Natural killer cell treated with Interleukin-12 subunit alpha and Interleukin-12 subunit beta and Interleukin-15 and Interleukin-18, amount 100 ng/mL, for 72 hours (primary cell): ENCODE measurements at regions not wholly inside any gene's neighbourhood (a gene's known extent, or its start where the extent isn't known, plus 50 kb on each side); places are given as distances from the start of the nearest gene placed in this dataset.
"Not testable (repeated sequence)": the region's sequence is repeated elsewhere in the genome, so short reads cannot be mapped to it uniquely, and the experiment has no call there.

Source experiments
- ATAC-seq, 2 donors: fragments of 150-1000 bp; cut with Tn5 transposase in 1 of 2; sonication (Bioruptor Pico), chemical (Tn5 transposase) in 1 of 2; 2 replicates each; pipeline ENCODE4 v1.10.0; 2021
- DNase-seq: peaks from one replicate; pipeline ENCODE4 v3.0.0; 2022; ENCODE audit warnings: low spot score
- H3K27ac Mint-ChIP-seq, 2 donors: 1 replicate in 1 of 2; 2 replicates in 1 of 2; pipeline ENCODE4 v1.8.0; 2022; ENCODE audit warnings: mixed read lengths in 2 of 2, mild to moderate bottlenecking in 1 of 2, moderate library complexity in 1 of 2
- H3K27me3 Mint-ChIP-seq, 2 donors: 1 replicate in 1 of 2; 2 replicates in 1 of 2; pipeline ENCODE4 v1.8.0; 2022; ENCODE audit warnings: mixed read lengths in 2 of 2
- H3K36me3 Mint-ChIP-seq: one replicate; pipeline ENCODE4 v1.8.0; 2022; ENCODE audit warnings: mixed read lengths
- H3K4me1 Mint-ChIP-seq, 2 donors: 1 replicate in 1 of 2; 2 replicates in 1 of 2; pipeline ENCODE4 v1.8.0; 2022; ENCODE audit warnings: low read depth in 2 of 2, mixed read lengths in 2 of 2, mild to moderate bottlenecking in 1 of 2
- H3K4me3 Mint-ChIP-seq: one replicate; pipeline ENCODE4 v1.8.0; 2022; ENCODE audit warnings: mixed read lengths
- H3K9me3 Mint-ChIP-seq: 2 replicates; pipeline ENCODE4 v1.8.0; 2022; ENCODE audit warnings: mixed read lengths

GRCh38 chr4:67412153-67412712 is 133.1 kb downstream of the CENPC start:
- peaks cover 22% of the 10 kb centered on the region for H3K9me3 Mint-ChIP-seq
- not testable (repeated sequence) for H3K27ac Mint-ChIP-seq, H3K4me3 Mint-ChIP-seq, H3K4me1 Mint-ChIP-seq, DNase-seq, ATAC-seq
- H3K36me3 Mint-ChIP-seq, result peaks cover 18% of the 10 kb centered on the region
- H3K27me3 Mint-ChIP-seq, result peaks cover 2 to 24% of the 10 kb centered on the region in 2 donors

GRCh38 chr4:67403342-67403741 is 142.0 kb downstream of the CENPC start:
- no peak for ATAC-seq
- no peaks in the 10 kb centered on the region for H3K4me1 Mint-ChIP-seq
- no peak for DNase-seq
- H3K36me3 Mint-ChIP-seq, result no peaks in the 10 kb centered on the region
- H3K27ac Mint-ChIP-seq, result no peak overlapping the region
- no peaks in the 10 kb centered on the region for H3K27me3 Mint-ChIP-seq
- no peak overlapping the region for H3K4me3 Mint-ChIP-seq
- peaks cover 7% of the 10 kb centered on the region for H3K9me3 Mint-ChIP-seq

GRCh38 chr4:67401902-67402301 is 143.4 kb downstream of the CENPC start:
- Mint-ChIP-seq H3K9me3 (peaks cover 3% of the 10 kb centered on the region), H3K27me3 (no peaks in the 10 kb centered on the region)

GRCh38 chr4:67397931-67398330 is 147.4 kb downstream of the CENPC start:
- H3K36me3 Mint-ChIP-seq, result no peaks in the 10 kb centered on the region
- no peak overlapping the region for H3K4me3 Mint-ChIP-seq
- DNase-seq, result no peak
- no peaks in the 10 kb centered on the region for H3K9me3 Mint-ChIP-seq
- no peak overlapping the region for H3K27ac Mint-ChIP-seq
- no peak for ATAC-seq
- H3K4me1 Mint-ChIP-seq, result no peaks in the 10 kb centered on the region
- peaks cover 0 to 11% of the 10 kb centered on the region in 2 donors for H3K27me3 Mint-ChIP-seq

More at GRCh38 chr4:67401902-67402301, 143.4 kb downstream of the CENPC start:
- DNase-seq, result no peak
- Mint-ChIP-seq H3K4me1 (no peaks in the 10 kb centered on the region), H3K36me3 (no peaks in the 10 kb centered on the region), H3K27ac (no peak overlapping the region), H3K4me3 (no peak overlapping the region)
- ATAC-seq, result no peak

GRCh38 chr4:67397031-67397430 is 148.3 kb downstream of the CENPC start:
- H3K27ac Mint-ChIP-seq, result no peak overlapping the region
- no peak for ATAC-seq
- no peaks in the 10 kb centered on the region for H3K4me1 Mint-ChIP-seq
- no peaks in the 10 kb centered on the region for H3K36me3 Mint-ChIP-seq
- no peak overlapping the region for H3K4me3 Mint-ChIP-seq
- peaks cover 0 to 11% of the 10 kb centered on the region in 2 donors for H3K27me3 Mint-ChIP-seq
- DNase-seq, result no peak
- no peaks in the 10 kb centered on the region for H3K9me3 Mint-ChIP-seq

GRCh38 chr4:67396008-67396407 is 149.3 kb downstream of the CENPC start:
- Mint-ChIP-seq H3K27ac (no peak overlapping the region), H3K27me3 (peaks cover 5 to 18% of the 10 kb centered on the region in 2 donors), H3K9me3 (no peaks in the 10 kb centered on the region), H3K36me3 (no peaks in the 10 kb centered on the region), H3K4me3 (no peak overlapping the region), H3K4me1 (no peaks in the 10 kb centered on the region)
- DNase-seq (no peak), ATAC-seq (no peak)

- DNase-seq, result no peak
- ATAC-seq, result no peak
- no peaks in the 10 kb centered on the region for H3K4me1 Mint-ChIP-seq
Observed at GRCh38 chr4:67394879-67395278, 150.4 kb downstream of the CENPC start.

GRCh38 chr4:67393699-67394281 is 151.5 kb downstream of the CENPC start:
- no peak overlapping the region for H3K27ac Mint-ChIP-seq
- H3K9me3 Mint-ChIP-seq, result no peaks in the 10 kb centered on the region
- peaks cover 5 to 23% of the 10 kb centered on the region in 2 donors for H3K27me3 Mint-ChIP-seq
- no peaks in the 10 kb centered on the region for H3K4me1 Mint-ChIP-seq
- H3K36me3 Mint-ChIP-seq, result no peaks in the 10 kb centered on the region
- DNase-seq (no peak), ATAC-seq (no peak)
- no peak overlapping the region for H3K4me3 Mint-ChIP-seq

More at GRCh38 chr4:67394879-67395278, 150.4 kb downstream of the CENPC start:
- H3K27me3 Mint-ChIP-seq, result peaks cover 5 to 18% of the 10 kb centered on the region in 2 donors
- no peak overlapping the region for H3K4me3 Mint-ChIP-seq
- H3K9me3 Mint-ChIP-seq, result no peaks in the 10 kb centered on the region
- no peak overlapping the region for H3K27ac Mint-ChIP-seq
- no peaks in the 10 kb centered on the region for H3K36me3 Mint-ChIP-seq

GRCh38 chr4:67393007-67393406 is 152.3 kb downstream of the CENPC start:
- DNase-seq, result no peak
- H3K36me3 Mint-ChIP-seq, result no peaks in the 10 kb centered on the region
- no peaks in the 10 kb centered on the region for H3K9me3 Mint-ChIP-seq
- no peak for ATAC-seq
- H3K27me3 Mint-ChIP-seq, result peaks cover 5 to 23% of the 10 kb centered on the region in 2 donors
- H3K27ac Mint-ChIP-seq, result no peak overlapping the region
- no peak overlapping the region for H3K4me3 Mint-ChIP-seq
- no peaks in the 10 kb centered on the region for H3K4me1 Mint-ChIP-seq

GRCh38 chr4:67381406-67381804 is 163.9 kb downstream of the CENPC start:
- not testable (repeated sequence) for DNase-seq, H3K4me1 Mint-ChIP-seq, H3K27ac Mint-ChIP-seq, H3K27me3 Mint-ChIP-seq, H3K9me3 Mint-ChIP-seq, H3K36me3 Mint-ChIP-seq, ATAC-seq, H3K4me3 Mint-ChIP-seq

- H3K27ac Mint-ChIP-seq, H3K4me3 Mint-ChIP-seq, H3K9me3 Mint-ChIP-seq, H3K36me3 Mint-ChIP-seq, DNase-seq, ATAC-seq, H3K4me1 Mint-ChIP-seq: not testable (repeated sequence)
- peaks cover 2 to 11% of the 10 kb centered on the region in 2 donors for H3K27me3 Mint-ChIP-seq
Observed at GRCh38 chr4:67380702-67381405, 164.4 kb downstream of the CENPC start.

- no peak for ATAC-seq
- Mint-ChIP-seq H3K4me1 (no peaks in the 10 kb centered on the region), H3K27me3 (peaks cover 2 to 18% of the 10 kb centered on the region in 2 donors), H3K27ac (no peak overlapping the region), H3K9me3 (peaks cover 10% of the 10 kb centered on the region), H3K36me3 (no peaks in the 10 kb centered on the region), H3K4me3 (no peak overlapping the region)
- no peak for DNase-seq
Observed at GRCh38 chr4:67380154-67380553, 165.1 kb downstream of the CENPC start.

- Mint-ChIP-seq H3K4me1 (no peaks in the 10 kb centered on the region), H3K27ac (no peak overlapping the region)
- no peak for ATAC-seq
Observed at GRCh38 chr4:67375291-67375690, 170.0 kb downstream of the CENPC start.

GRCh38 chr4:67371615-67372014 is 173.7 kb downstream of the CENPC start:
- H3K4me3 Mint-ChIP-seq, result no peak overlapping the region
- no peaks in the 10 kb centered on the region for H3K4me1 Mint-ChIP-seq
- H3K9me3 Mint-ChIP-seq, result peaks cover 7% of the 10 kb centered on the region
- ATAC-seq, result no peak
- no peaks in the 10 kb centered on the region for H3K36me3 Mint-ChIP-seq
- H3K27ac Mint-ChIP-seq, result no peak overlapping the region
- H3K27me3 Mint-ChIP-seq, result peaks cover 11 to 33% of the 10 kb centered on the region in 2 donors
- DNase-seq, result no peak

More at GRCh38 chr4:67375291-67375690, 170.0 kb downstream of the CENPC start:
- no peak for DNase-seq
- H3K36me3 Mint-ChIP-seq, result no peaks in the 10 kb centered on the region
- H3K4me3 Mint-ChIP-seq, result no peak overlapping the region
- peaks cover 8 to 27% of the 10 kb centered on the region in 2 donors for H3K27me3 Mint-ChIP-seq
- H3K9me3 Mint-ChIP-seq, result peaks cover 7% of the 10 kb centered on the region
